Astrocyte (in vitro differentiated cells and primary cell): ENCODE measurements at regions not wholly inside any gene's neighbourhood (a gene's known extent, or its start where the extent isn't known, plus 50 kb on each side); places are given as distances from the start of the nearest gene placed in this dataset.

Experiments used
- EZH2 ChIP-seq: IDR thresholded peaks from 2 replicates; pipeline ENCODE4 v1.6.1; 2012; ENCODE audit warnings: mild to moderate bottlenecking, low read length, inconsistent platforms; ENCODE audit not compliant: insufficient read depth
- TF ChIP-seq, protein P1 (sequence below): IDR thresholded peaks from 2 replicates; pipeline ENCODE4 v1.5.1; 2011; ENCODE audit warnings: low read depth, mild to moderate bottlenecking, inconsistent platforms, low read length, moderate library complexity; ENCODE audit not compliant: insufficient read depth

DNA sequence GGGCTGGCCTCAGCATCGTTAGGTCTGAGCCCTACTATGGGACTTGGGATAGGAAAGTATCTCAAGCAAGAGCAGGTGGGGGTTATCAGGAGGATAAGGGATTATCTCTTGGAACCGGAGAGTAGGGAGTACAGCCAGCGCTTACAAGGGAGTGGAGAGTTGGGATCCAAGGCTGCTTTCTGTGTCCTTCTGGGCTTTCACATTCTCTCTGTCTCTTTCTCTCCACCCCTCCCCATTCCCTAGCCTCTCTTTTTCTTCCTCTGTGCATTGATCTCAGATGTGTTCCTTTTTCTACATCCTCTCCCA lies 170.2 kb downstream of the BUD13 start:
- TF ChIP-seq, protein P1, sequence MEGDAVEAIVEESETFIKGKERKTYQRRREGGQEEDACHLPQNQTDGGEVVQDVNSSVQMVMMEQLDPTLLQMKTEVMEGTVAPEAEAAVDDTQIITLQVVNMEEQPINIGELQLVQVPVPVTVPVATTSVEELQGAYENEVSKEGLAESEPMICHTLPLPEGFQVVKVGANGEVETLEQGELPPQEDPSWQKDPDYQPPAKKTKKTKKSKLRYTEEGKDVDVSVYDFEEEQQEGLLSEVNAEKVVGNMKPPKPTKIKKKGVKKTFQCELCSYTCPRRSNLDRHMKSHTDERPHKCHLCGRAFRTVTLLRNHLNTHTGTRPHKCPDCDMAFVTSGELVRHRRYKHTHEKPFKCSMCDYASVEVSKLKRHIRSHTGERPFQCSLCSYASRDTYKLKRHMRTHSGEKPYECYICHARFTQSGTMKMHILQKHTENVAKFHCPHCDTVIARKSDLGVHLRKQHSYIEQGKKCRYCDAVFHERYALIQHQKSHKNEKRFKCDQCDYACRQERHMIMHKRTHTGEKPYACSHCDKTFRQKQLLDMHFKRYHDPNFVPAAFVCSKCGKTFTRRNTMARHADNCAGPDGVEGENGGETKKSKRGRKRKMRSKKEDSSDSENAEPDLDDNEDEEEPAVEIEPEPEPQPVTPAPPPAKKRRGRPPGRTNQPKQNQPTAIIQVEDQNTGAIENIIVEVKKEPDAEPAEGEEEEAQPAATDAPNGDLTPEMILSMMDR, result no peak
- TF ChIP-seq EZH2, result no peak
